ENCODE measurements at regions not wholly inside any gene's neighbourhood (a gene's known extent, or its start where the extent isn't known, plus 50 kb on each side); places are given as distances from the start of the nearest gene placed in this dataset.

- H3K4me1 ChIP-seq (ENCODE audit: insufficient read depth, low read length, poor library complexity, severe bottlenecking), result no peaks in the 10 kb centered on the region
- H3K4me3 ChIP-seq (ENCODE audit: low read depth, low read length, poor library complexity, severe bottlenecking), result no peak overlapping the region
- intact Hi-C loops (cut with micrococcal nuclease; ENCODE audit: unreplicated experiment), result no loop called here
- no peaks in the 10 kb centered on the region for H3K9me3 ChIP-seq (ENCODE audit: low read depth, low read length, poor library complexity, severe bottlenecking)
- TF ChIP-seq, protein P1, sequence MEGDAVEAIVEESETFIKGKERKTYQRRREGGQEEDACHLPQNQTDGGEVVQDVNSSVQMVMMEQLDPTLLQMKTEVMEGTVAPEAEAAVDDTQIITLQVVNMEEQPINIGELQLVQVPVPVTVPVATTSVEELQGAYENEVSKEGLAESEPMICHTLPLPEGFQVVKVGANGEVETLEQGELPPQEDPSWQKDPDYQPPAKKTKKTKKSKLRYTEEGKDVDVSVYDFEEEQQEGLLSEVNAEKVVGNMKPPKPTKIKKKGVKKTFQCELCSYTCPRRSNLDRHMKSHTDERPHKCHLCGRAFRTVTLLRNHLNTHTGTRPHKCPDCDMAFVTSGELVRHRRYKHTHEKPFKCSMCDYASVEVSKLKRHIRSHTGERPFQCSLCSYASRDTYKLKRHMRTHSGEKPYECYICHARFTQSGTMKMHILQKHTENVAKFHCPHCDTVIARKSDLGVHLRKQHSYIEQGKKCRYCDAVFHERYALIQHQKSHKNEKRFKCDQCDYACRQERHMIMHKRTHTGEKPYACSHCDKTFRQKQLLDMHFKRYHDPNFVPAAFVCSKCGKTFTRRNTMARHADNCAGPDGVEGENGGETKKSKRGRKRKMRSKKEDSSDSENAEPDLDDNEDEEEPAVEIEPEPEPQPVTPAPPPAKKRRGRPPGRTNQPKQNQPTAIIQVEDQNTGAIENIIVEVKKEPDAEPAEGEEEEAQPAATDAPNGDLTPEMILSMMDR (conservative IDR thresholded peaks at IDR 0.05; ENCODE audit: low read depth, low read length), result no peak
- H3K36me3 ChIP-seq (ENCODE audit: insufficient read depth, low read length, poor library complexity, severe bottlenecking), result no peaks in the 10 kb centered on the region
- no peaks in the 10 kb centered on the region for H3K27me3 ChIP-seq (replicated peaks; ENCODE audit: insufficient read depth, low read depth, low read length, poor library complexity)
- ChIA-PET POLR2A (ENCODE audit: low non-redundant PET) (no interaction called here), CTCF (no interaction called here)
- no TSS peak for BruUV-seq (replicated peaks)
- no peak overlapping the region for H3K27ac ChIP-seq (ENCODE audit: low read depth, low read length, poor library complexity, severe bottlenecking)
- no peak for DNase-seq (ENCODE audit: low spot score)
These were observed 367.3 kb upstream of the HS6ST1 start for GRCh38 chr2:128685841-128686496.

- intact Hi-C loops (cut with micrococcal nuclease; ENCODE audit: unreplicated experiment), result no loop called here
- CTCF ChIA-PET, result no interaction called here
These were observed 367.8 kb upstream of the HS6ST1 start for GRCh38 chr2:128686497-128686859.

DNA sequence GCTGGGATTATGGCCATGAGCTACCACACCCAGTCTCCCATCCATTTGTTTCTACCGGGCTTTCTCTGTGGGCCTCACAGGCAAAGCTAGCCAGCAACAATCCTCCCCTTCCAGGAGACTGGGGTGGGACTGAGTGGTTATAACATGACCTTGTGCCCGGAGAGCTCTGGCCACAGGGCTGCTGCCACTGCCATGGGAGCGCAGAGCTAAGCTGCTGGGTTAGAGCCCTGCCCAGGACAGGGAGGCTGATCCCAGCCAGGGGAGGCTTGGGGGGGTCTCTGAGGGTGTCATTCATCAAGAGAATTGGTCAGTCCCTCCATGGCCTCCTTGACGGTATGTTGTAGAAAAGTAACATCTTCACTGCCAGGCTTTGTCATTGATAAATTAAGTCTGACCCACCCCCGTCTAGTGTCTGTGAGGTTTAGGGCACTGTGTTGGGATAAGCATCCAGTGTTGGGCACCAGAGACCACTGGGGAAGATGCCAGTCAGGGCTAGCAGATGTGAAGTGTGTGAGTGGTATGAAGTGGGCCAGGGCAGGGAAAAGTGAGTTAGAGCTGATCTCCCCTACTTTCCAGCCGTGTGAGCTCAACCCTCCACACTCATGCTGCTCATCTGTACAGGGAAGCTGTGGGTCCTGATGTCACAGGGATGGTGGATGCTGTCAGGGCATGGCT lies 368.4 kb upstream of the HS6ST1 start:
- Histone ChIP-seq H3K27me3 (replicated peaks; ENCODE audit: insufficient read depth, low read depth, low read length, poor library complexity) (no peaks in the 10 kb centered on the region), H3K36me3 (ENCODE audit: insufficient read depth, low read length, poor library complexity, severe bottlenecking) (no peaks in the 10 kb centered on the region), H3K4me3 (ENCODE audit: low read depth, low read length, poor library complexity, severe bottlenecking) (no peak overlapping the region), H3K9me3 (ENCODE audit: low read depth, low read length, poor library complexity, severe bottlenecking) (no peaks in the 10 kb centered on the region), H3K27ac (ENCODE audit: low read depth, low read length, poor library complexity, severe bottlenecking) (no peak overlapping the region), H3K4me1 (ENCODE audit: insufficient read depth, low read length, poor library complexity, severe bottlenecking) (no peaks in the 10 kb centered on the region)
- CTCF ChIA-PET, result no interaction called here
- intact Hi-C loops (cut with micrococcal nuclease; ENCODE audit: unreplicated experiment), result no loop called here
- TF ChIP-seq, protein P1 (conservative IDR thresholded peaks at IDR 0.05; ENCODE audit: low read depth, low read length), result no peak
- no peak for TF ChIP-seq EZH2 (IDR thresholded peaks at IDR 0.05; ENCODE audit: borderline replicate concordance, low read depth, low read length, poor library complexity, severe bottlenecking)
- DNase-seq (ENCODE audit: low spot score), result no peak
- BruUV-seq (replicated peaks), result no TSS peak
- POLR2A ChIA-PET (ENCODE audit: low non-redundant PET), result no interaction called here

More at GRCh38 chr2:128686497-128686859, 367.8 kb upstream of the HS6ST1 start:
- no peak overlapping the region for H3K4me3 ChIP-seq (ENCODE audit: low read depth, low read length, poor library complexity, severe bottlenecking)
- H3K27me3 ChIP-seq (replicated peaks; ENCODE audit: insufficient read depth, low read depth, low read length, poor library complexity), result no peaks in the 10 kb centered on the region
- POLR2A ChIA-PET (ENCODE audit: low non-redundant PET), result no interaction called here
- BruUV-seq (replicated peaks), result no TSS peak
- H3K36me3 ChIP-seq (ENCODE audit: insufficient read depth, low read length, poor library complexity, severe bottlenecking), result no peaks in the 10 kb centered on the region
- TF ChIP-seq, protein P1 (conservative IDR thresholded peaks at IDR 0.05; ENCODE audit: low read depth, low read length), result no peak
- TF ChIP-seq EZH2 (IDR thresholded peaks at IDR 0.05; ENCODE audit: borderline replicate concordance, low read depth, low read length, poor library complexity, severe bottlenecking), result no peak
- H3K4me1 ChIP-seq (ENCODE audit: insufficient read depth, low read length, poor library complexity, severe bottlenecking), result no peaks in the 10 kb centered on the region
- no peak overlapping the region for H3K27ac ChIP-seq (ENCODE audit: low read depth, low read length, poor library complexity, severe bottlenecking)
- H3K9me3 ChIP-seq (ENCODE audit: low read depth, low read length, poor library complexity, severe bottlenecking), result no peaks in the 10 kb centered on the region
- DNase-seq (ENCODE audit: low spot score), result no peak

All from A673 (cell line).